HG03520 (cell line): ENCODE measurements at regions not wholly inside any gene's neighbourhood (a gene's known extent, or its start where the extent isn't known, plus 50 kb on each side); places are given as distances from the start of the nearest gene placed in this dataset.

ENCODE experiments used
- ATAC-seq: cut with Tn5 transposase; IDR thresholded peaks from one replicate; pipeline ENCODE4 v1.9.1; 2021; ENCODE audit warnings: mild to moderate bottlenecking, moderate library complexity; ENCODE audit not compliant: unreplicated experiment

DNA sequence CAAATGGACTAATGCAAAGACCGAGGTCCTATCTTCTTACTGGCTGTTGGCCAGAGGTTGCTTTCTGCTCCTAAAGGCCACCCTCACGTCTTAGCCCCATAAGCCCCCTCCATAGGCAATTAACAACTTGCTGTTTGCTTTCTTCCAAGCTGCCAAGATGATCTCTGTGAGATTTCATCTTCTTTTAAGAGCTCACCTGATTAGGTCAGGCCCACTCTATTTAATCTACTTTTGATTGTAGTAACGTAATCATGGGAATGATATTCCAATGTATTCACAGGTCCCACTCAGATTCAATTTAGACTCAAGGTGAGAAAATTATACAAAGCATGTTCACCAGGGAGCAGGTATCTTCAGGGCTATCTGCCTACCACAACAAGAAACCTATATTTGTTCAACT, 84.4 kb upstream of the RAD23B start:
- no peak for ATAC-seq

DNA sequence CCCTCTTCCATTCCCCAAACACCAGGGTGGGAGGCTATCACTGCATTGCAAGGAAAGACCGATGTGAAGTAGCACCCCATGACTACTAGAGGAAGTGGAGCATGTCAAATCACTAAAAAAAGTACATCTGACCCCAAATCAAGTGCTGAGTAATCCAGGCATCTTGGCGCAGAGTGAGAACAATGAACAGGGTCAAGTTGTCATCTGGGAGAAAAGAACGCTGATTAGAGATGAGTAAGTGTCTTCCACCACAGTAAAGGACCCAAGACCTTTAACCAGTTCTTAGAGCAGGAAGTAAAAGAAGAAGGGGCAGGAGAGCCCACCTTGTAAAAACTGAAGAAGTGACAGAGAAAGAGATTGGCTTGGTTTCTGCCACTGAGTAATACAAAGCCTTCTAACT, 75.0 kb upstream of the RAD23B start:
- no peak for ATAC-seq

DNA sequence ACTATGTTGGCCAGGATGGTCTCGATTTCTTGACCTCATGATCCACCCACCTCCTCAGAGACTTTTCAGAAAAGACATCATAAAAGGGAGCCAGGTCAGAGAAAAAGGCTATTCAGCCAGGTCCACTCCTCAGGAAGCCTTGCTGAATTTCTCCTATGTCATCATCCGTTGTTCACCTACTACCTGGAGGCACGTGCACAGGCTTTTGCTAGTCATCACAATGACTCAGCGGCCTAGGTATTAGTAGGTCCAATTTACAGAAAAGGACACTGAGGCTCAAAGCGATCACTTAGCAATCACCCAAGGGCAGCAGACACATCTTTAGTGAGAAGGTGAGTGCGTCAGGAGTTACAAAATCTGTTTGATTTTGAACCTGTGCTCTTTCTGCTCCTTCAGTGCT, 72.3 kb upstream of the RAD23B start:
- ATAC-seq, result no peak

DNA sequence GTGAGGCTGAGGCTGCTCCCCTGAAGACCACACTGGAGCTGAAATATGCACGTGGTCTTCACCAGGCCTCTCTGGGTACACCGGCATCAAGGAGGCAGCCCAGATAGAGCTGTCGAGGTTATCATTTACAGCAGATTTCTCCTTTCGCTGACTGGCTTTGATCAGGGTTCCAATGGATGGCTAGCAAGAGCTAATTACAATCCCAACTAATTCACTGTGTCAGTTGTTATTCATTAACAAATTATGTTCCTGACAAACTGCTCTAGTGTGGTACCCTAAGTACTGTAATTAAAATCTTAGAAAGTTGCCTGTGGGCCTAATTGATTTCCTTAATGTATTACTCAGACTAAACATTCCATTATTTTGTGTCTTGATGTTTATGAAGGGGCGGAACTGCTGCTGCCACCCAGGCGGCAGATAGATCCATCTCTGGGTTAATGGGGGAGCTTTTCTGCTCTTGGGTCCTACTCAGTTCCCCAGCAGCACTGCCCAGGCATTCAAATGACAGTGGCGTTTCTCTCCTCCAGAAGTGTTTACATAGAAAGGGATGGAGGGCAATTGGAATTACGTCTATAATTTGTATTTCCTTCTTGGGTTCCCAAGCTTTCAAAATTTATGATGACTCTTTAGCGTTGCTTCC, 71.7 kb upstream of the RAD23B start:
- ATAC-seq, result no peak

DNA sequence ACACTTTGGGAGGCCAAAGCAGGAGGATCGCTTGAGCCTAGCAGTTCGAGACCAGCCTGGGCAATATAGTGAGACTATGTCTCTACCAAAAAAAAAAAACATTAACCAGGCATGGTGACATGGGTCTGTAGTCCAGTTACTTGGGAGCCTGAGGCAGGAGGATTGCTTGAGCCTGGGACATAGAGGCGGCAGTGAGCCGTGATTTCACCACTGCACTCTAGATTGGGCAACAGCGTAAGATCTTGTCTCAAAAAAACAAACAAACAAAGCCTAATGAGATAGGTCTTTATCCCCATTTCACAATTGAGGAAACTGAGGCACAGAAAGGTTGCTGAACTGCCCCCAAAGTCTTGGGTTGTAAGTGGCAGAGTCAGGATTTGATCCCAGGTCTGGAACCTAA, 70.5 kb upstream of the RAD23B start:
- ATAC-seq, result no peak

DNA sequence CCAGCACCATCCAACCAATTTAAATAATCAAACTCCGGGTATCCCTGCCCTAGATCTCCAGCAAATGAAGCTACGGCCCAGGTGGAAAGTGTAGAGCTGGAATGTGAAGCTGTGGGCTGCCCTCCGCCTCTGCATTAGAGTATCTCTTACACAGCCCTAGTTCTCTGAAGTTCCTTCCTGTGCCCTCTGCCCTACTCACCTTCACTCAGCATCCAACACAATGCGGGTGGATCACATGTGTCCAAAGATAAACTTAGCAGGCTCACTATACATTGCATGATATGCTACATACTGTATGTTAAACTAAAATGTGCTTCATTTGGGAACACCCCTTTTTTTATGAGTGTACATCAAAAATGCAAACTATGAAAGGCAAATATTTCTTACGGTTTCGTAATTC, 70.0 kb upstream of the RAD23B start:
- ATAC-seq, result no peak

DNA sequence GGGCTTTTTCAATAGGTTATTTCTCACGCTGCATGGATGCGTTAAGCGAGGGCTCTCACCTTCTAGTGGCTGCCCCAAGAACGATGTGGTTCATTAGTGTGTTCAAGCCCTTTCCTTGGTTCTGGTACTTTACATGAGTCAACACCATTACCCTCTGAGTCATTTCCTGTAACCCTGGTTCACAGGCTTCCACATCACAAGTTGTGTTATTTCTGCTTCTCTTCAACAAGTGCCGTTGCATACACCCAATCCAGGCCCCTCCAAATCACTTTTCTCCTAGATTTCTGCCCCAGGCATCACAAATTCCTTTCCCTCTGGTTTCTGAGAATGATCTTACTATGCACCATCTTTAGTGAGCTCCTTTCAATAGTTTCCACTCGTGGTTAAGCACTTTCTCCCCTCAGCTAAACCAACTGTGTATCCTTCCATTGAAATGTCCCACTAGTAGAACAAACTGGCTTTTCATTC, 69.5 kb upstream of the RAD23B start:
- peak; percentile 87 for ATAC-seq

DNA sequence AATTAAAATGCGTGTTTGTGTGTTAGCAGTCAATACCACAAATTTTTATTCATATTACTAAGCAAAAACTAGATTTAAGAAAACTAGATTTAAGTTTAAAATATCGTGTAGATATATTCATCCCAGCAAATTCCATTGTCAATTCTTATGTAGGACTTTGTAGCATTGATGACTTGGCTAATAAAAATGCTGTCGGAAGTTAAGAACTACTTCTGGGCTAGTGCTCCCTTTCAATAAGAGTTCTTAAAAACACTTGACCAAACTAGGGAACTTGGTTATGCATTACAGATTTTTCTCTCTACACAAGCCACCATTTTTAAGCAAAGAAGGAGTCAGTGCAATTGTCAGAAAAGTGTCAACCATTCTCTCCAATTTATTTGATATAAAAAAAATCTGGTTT, 68.7 kb upstream of the RAD23B start:
- ATAC-seq, result no peak

DNA sequence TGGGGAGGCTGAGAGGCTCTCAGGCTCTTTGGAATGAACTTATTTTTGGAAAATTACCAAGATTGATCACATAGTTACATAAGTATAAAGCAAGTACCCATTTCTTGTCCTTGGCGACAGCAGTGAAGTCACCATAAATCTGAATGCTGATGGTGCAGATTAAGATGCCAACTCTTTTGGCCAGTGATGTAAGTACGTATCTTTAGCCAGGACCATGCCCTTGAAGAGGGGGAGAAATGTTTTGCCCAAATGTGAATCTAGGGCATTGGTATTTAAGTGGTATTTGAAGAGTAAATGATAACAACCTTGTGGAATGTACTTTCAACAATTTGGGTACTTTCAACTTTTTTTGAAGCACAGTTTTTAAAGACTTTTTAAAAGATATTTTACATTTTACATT, 68.2 kb upstream of the RAD23B start:
- ATAC-seq, result no peak

DNA sequence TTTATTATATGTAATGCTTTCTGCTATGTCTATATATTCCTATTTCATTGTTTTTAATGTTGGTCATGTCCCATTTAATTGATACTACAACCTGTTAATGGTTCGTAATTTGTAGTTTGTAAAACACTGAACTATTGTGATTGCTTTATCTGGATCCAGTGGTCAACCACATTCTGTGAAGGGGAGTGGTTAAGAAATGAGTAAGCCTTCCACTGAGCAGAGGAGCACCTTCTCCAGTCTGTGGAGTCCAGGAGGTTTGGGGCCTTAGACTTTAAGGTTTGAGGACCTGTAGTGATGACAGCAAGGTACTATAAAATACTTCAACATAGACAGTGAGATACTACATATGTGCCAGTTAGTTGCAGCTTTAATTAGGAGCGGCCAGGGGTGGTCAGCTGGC, 67.7 kb upstream of the RAD23B start:
- no peak for ATAC-seq

DNA sequence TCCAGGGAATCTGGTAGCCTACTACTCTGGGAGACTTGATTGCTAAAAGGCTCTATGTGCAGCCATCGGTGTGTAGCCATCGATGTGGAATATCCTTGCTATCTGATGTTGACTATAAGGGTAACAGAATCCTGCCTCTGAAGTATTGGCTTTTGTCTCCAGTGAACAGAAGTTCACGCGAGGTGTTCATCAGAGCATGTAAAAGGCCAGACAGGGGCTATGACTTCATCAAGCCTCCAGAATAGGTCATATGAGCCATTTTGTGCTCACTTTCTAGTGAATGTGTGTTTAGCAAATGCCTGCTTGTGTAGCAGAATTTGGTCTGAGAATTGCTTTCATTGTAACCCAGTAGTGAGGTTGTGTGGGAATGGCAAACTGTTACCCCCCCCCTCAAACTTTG, 66.8 kb upstream of the RAD23B start:
- ATAC-seq, result no peak

DNA sequence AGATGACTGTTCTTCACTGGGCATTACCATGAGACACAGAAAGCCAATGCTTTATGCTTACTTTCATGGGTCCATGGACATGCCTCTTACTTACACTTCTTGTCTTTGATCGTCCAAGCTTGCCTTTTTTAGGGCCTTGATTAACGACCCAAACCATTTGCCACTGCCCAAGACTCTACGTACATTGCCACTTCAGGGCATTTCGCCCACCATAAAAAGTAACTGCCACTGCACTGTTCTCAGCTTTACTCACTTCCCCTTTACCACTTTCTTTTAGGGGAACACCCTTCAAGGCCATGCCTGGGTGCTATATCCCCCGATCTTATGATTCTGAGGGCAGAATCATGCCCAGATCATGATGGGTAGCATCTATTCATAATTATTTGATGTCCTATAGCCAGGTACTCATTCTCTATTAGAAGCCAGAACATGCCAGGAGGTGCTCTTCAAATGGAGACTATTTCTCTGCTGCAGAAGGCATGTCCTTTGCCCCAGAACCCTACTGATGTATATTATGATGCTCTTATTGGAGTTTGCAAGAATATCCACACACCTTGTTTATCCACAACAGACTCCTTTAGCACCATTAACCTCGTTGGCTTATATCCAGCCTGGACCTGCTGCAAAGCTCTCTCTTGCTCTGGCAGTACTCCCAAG, 64.1 kb upstream of the RAD23B start:
- ATAC-seq, result peak; percentile 79

DNA sequence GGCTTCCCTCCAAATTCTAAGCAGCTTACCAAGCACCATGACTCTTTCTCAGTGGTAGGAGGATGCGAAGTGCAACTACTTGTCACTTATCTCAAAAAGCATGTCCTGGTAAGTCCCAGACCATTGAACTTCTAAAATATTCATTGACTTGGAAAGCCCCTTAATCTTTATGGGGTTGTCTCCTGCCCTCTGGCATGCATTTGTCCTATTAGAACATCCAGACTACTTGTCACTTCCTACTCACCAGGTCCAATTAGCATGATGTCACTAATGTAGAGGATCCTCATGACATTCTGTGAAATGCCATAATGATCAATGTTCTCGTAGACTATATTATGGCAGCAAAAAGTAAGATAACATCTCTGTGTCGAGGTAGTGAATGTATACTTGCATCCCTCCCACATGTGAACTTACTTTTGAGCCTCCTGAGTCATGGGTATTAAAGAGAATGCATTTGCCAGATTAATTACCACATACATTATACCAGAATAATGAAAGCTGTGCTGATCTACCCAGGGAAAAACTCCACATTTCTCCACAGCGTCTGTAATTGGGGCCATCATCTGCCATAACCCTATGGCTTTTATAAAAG, 63.5 kb upstream of the RAD23B start:
- ATAC-seq, result no peak

DNA sequence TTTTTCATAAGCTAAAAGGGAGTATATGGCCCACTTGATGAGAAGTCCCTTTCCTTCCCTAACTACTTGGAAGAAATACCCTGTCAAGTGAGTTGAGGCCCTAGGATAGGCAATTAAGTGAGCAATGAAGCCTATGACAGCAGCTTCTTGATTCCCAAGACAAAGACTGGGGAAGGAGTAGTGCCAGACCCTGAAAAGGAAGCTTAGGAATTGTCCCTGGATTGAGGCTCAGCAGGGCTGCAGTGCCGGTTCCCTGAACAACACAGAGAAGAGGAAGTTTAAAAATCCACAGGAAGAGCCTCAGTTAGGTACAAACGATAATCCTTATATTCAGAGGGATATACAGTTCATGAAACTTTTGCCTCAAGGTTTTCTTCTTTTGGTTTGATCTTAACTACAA, 61.8 kb upstream of the RAD23B start:
- no peak for ATAC-seq

DNA sequence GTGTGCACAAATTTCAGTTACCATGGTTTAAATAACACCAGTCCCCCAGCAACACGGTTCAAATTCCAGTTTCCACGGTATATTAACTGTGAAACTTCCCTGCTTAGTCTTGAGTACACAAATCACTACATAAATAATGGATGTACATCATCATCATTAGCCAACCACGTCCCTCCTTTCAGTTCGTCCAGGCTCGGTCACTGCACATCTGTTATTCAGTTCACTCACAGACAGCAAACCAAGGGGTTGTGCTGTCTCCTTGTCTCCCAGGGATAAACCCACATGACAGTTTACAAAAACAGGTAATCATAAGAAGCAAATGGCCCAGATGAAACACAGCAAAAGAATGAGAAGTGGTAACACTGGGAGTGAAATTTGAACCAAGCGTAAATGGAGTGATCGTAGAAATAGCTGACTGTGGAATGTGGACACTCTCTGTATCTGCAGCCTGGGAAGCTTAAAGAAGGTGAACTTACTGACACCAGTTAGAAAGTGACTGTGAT, 61.0 kb upstream of the RAD23B start:
- ATAC-seq, result no peak

DNA sequence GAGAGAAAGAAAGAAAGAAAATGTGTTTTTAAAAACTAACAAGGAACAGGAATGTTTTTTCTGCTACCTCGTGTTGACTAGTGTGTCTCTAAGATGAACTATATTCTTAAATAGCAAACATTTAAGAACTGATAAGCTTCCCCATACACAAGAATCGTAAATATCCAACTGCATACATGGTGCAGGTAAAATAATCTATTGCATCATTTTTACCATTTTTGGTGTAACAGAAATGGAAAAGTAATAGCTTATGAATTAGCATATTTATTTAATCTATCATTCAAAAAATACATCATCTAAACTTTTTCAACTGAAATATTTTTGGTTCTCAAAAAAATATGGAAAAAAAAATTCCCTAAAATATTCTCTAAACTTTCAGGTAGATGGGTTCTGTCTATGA, 59.7 kb upstream of the RAD23B start:
- ATAC-seq, result no peak

DNA sequence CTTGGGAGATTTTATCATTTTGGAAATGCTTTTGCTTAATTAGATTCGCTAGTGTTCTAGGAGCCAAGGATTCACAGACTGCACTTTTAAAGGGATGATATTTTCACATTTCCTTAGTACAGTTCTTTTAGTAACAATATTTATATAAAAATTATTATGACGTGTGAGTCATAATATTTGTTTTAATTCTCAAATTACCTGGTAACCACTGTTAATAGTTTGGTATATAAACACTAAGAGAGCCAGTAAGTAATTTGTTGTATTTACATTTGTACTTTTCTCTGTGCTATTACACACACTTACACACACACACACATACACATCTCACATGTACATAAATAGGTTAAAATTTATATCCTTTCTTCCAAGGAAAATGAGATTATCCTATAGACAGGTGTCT, 58.8 kb upstream of the RAD23B start:
- ATAC-seq, result no peak

DNA sequence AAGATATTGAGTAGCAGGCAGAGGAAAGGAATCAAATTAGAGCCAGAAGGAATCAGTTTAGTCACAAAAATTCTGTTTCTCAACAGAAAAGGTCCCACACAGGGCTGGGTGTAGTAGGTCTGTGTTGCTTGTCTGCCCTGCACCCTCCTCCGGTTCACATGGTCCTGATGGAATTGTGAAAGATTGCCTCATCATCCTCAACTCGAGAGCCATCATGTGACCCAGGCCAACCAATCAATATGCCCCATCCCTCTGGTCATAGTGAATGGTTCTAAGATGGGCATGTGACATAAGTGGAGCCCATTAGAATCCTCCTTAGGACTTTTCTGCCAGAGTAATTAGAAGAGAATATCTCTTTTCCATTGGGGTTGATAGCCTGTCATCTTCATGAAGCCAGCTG, 56.7 kb upstream of the RAD23B start:
- no peak for ATAC-seq

DNA sequence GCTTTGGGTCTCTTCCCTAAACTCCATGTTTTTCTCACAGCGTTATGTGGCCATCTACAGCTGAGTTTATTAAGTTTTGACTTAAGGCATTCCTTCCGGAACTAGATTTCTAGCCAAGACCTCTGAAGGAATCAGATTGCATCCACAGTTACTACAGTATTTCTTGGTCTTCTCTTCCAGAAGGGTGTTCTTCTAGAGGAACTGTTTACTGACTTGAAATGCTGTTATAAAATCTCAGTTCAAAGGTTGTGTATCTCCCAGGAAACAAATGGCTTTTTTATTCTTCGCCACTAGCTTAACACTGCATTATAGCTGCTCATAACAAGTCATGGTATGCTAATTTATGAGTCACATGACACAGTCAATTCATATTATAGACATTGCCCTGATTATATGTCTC, 55.3 kb upstream of the RAD23B start:
- no peak for ATAC-seq

DNA sequence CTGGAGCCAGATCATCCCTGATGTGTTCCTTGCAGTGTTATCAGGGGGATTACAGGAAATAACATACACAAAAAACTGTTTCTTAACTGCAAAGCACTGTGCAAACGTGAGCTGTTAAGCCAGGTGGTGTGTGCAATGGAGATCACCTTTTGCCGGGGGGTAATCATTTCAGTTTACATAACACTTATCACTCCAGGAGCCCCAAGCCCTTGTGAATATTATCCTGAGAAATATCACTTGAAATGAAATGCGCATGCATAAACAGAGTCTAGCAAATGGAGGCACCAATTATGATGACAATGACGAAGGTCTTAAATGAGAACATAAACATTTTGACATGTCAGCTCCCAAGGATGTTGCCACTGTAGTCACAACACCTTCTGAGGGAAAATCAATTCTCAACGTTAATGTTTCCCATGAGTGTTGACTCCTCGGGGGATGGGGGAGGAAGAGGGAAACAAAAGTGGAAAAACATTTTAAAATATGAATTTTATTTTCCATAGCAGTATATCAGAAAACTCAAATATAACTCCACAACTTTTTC, 54.5 kb upstream of the RAD23B start:
- ATAC-seq, result no peak

DNA sequence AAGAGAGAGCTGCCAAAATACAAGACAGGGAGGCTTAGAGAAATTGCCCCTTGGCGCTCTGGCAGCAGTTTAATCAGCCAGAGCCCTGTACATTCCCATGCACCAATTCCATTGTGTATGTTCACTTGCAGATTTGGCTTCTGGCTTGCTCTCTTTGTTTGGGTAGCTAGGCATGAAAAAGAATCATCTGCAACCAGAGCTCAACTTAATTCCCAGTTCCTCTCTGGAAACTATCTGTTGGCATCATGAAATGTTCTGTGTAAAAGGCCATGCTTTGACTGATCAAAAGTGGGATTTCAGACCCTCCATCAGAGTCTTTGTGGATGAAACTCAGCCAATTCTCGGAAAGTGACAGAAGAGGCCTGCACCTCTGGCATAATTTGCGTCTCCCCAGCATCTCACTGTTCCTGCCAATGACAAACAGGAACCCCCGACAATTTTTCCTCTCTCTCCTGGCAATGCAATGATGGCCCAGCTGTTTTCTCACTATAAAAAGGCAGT, 53.8 kb upstream of the RAD23B start:
- ATAC-seq, result no peak
